HG03095 (cell line): ENCODE measurements at regions not wholly inside any gene's neighbourhood (a gene's known extent, or its start where the extent isn't known, plus 50 kb on each side); places are given as distances from the start of the nearest gene placed in this dataset.

Source experiments
- ATAC-seq: cut with Tn5 transposase; IDR thresholded peaks from one replicate; pipeline ENCODE4 v1.9.1; 2021; ENCODE audit warnings: moderate library complexity; ENCODE audit not compliant: unreplicated experiment

GRCh38 chr16:62977876-62978275, 941.6 kb upstream of the CDH8 start:
- ATAC-seq: no peak

- no peak for ATAC-seq
These were observed 938.2 kb upstream of the CDH8 start for GRCh38 chr16:62974424-62974823.

DNA sequence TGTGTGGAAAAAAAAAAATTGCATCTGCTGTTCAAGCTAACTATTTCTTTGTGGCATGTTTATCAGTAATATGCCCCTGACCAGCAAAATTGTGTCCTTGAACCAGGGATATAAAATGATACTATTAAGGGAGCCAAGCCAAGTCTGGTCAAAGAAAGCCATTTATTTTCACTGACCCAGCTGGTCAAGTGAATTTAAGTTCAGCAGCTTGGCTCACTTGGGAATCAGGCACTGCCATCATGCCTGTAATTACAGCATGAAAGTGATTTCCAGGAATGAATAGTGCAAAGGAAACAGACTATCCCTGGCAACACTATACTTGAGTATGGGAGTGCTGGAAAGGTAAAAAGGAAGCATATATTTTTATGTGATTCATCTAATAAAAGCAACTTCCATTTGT, 934.6 kb upstream of the CDH8 start:
- no peak for ATAC-seq

DNA sequence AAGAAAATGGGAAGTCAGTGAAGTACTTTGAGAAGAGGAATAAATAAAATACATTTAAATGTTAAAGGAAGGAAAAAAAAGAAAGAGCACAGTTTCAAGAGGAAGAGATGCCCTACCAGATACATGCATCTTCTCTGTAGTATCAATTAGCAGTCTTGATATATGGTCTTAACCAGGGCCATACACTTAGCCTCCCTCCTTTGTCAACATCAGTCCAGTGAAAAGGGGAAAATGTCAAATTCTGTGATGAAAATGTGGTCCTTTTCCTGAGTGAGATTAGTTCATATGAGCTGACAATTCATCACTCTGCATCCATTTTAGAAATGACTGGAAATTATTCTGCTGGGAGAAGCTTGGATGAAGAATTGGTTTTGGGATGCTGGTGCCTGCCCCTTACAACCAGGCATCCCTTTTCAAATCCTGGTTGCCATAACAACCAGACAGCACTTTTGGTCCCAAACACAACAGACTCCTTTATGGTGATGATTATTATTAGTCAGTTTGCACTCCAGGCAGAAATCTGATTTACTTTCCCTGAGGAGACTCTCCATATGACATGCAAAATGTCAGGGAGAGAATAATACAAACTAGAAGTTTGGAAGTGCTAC, 933.6 kb upstream of the CDH8 start:
- ATAC-seq: no peak

DNA sequence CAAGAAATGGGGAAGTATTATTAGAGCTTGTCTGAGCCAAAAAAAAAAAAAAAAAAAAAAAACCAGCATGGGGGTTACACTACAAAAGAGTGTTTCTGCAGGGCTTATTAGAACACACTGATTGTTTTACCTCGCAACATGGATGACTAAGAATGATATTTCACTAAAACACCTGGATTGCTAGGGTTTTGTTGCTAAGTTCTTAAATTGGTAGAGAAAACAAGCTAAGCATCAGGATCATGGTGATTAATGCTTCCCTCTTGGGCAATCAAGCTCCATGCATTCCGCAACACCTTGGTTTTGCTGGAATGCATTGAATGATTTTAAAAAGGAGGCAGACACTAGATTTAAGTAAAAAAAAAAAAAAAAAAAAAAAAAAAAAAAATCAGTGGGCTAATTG, 931.4 kb upstream of the CDH8 start:
- no peak for ATAC-seq

DNA sequence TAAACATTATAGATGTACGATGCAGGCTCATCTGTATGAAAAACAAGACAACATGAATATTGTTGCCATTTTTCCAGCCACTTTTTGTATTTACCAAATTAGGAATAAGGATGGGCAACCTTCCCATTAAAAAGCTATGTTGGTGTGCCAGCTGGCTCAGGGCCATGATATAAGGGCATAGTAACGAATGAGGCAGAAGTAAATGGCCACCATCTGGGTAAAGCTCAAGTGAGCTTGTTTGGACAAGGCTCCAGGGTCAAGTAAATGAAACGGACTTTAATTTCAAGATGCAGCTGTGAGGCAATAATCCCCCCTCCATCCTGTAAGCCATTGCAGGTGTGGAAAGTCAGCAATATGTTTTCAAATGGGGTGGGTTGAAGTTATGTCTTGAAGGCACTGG, 930.9 kb upstream of the CDH8 start:
- no peak for ATAC-seq

DNA sequence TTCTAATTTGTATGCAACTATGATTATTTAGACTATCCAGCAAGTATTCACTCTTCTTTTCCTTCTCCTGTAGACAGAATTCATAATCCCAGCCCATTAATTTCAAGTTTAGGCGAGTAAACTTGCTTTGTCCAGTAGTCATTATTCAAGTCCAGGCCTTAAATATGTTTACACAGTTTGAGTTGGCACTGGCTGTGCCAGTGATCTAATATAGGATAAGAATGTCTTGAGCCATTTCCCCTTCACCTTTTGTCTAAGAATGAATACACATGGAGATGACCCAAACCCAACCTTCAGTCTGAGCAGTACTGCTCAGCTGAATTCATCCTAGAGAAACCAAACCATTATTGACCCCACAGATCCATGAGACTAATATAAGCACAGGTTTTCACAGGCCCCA, 930.4 kb upstream of the CDH8 start:
- ATAC-seq: no peak

DNA sequence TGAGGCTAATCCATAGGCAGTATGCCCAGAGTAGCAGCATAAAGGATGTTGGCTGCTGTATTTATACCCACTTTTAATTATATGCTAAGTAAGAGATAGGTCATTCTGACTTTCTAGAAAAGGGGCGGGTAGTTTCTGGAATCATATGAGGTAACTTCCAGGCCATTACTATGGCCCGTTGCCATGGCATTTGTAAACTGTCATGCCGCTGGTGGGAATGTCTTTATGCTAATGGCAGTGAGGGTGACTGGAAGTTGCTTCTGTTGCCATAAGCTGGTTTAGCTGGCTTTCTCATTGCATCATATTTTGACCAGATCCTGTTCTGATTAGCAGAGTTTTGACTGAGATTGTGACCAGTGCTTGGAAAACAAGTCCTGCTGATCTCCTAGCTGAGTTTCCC, 929.6 kb upstream of the CDH8 start:
- ATAC-seq: no peak

DNA sequence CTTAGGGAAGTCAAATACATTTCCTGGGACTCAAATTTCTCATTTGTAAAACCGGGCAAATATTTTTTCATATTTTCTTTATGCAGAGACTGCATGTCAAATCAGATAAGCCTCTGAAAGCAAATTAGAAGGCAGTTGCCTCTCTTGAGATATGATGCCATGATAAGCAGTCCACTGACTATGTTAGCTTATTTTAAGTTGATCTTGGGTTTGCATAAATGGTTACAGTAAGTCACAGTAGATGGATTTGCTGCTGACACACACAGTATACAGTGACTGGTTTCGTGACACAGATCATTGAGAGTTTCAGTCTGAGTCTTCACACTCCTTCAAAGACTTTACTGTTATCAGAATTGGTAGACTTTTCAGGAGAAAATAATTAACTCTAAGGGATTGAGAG, 927.6 kb upstream of the CDH8 start:
- ATAC-seq: no peak

GRCh38 chr16:62955033-62955349, 918.8 kb upstream of the CDH8 start:
- no peak for ATAC-seq

- ATAC-seq: no peak
These were observed 918.1 kb upstream of the CDH8 start for GRCh38 chr16:62954144-62955032.

- ATAC-seq: no peak
These were observed 914.1 kb upstream of the CDH8 start for GRCh38 chr16:62950351-62950750.

DNA sequence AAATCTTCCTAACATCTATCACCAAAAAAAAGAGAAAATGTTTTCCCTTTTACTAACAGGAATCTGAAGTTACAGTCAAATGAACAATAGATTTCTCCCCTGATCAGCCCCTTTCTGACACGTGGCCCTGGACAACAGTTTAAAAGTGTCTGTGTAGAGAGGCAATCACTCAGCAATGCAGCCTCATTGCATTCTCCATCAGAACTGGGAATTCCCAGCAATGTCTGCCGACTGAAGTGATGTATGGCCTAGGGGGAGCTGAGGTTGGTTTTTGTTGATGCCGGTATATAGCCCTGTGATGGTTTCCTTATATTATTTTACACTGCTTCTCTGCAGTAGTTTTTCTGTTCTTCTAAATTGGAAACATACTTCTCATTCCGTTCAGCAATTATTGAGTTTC, 904.3 kb upstream of the CDH8 start:
- ATAC-seq: no peak

- no peak for ATAC-seq
These were observed 903.4 kb upstream of the CDH8 start for GRCh38 chr16:62939687-62940086.

DNA sequence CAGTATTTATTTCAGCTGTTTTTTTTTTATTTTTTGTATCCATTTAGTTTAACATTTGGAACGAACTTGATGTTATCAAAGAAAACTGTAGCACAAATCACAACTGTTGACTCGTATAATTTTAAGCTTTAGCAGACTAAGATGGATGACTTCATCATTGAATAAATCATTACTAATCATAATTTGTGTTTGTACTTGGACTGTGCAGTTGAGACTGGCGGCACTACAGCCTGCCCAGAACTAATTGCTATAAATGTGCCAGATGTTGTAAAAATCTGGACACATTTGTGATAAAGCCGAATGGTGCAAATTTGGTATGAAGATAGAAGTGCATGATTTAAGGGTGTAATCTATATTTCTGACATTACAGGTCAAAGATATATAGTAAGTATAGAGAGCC, 897.7 kb upstream of the CDH8 start:
- ATAC-seq: no peak

- ATAC-seq: no peak
These were observed 893.4 kb upstream of the CDH8 start for GRCh38 chr16:62929593-62929992.

GRCh38 chr16:62927122-62927521, 890.9 kb upstream of the CDH8 start:
- no peak for ATAC-seq

DNA sequence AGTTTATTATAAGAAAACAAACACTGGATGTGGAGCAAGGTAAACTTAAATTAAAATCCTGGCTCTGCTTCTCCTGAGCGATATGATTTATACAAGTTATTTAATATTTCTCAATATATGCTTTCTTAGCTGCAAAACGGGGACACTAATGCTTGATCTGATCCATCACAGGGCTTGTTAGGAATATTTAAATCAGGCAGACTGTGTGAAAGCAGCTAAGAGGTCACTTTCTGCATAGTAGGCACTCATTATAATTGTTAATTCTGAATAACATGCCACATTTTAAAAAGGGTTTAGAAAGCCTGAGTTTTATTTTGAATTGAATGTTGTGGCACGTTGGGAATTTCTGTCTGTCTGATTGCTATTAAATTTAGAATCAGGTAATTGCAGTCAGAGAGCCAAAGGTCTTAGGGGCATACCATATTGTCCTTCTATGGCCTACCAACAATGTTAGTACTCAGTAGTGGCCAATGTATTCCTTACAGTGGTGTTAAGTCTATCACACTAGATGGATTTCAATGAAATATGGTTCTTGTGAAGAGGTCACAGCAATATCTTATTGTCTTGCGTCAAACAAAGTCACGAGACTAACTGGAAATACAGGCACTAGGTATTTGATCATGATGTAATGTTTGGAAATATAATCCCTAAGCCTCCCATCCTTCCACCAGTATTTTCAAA, 890.0 kb upstream of the CDH8 start:
- no peak for ATAC-seq

DNA sequence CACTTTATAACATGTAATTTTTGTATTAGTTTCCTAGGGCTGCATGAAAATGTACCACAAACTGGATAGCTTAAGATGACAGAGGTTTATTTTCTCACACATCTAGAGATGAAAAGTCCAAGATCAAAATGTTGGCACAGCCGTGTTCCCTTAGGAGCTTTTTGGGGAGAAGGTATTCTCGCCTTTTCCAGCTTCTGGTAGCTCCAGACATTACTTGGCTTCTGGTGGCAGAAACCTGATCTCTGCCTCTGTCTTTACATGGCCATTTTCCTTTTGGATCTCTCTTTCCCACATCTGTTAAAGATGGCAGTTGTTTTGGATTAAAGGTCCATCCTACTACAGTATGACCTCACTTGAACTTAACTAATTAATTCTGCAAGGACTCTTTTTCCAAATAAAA, 885.7 kb upstream of the CDH8 start:
- ATAC-seq: no peak

- ATAC-seq: no peak
These were observed 877.7 kb upstream of the CDH8 start for GRCh38 chr16:62913924-62914323.

- ATAC-seq: no peak
These were observed 877.1 kb upstream of the CDH8 start for GRCh38 chr16:62913333-62913732.

DNA sequence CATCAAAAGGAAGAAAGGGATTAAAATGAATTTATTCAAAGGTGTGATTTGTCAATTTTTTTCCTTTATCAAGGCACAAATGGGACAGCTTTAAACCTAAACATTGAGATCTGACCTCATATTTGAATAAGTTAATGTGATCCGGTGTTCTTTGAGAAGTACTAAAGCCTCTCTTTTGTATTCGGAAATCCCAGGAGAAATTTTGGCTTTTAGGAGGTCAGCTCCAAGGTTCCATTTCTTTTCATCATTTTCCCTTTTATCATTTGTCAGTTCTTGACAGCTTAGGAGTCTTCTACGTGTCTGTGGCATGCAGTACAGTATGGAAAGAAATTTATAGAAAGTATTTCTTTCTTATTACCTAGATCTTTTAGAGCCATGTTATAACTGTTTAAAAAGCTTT, 873.4 kb upstream of the CDH8 start:
- no peak for ATAC-seq
